GM21529 (cell line): ENCODE measurements at regions not wholly inside any gene's neighbourhood (a gene's known extent, or its start where the extent isn't known, plus 50 kb on each side); places are given as distances from the start of the nearest gene placed in this dataset.
"Not testable (repeated sequence)": the region's sequence is repeated elsewhere in the genome, so short reads cannot be mapped to it uniquely, and the experiment has no call there.

Experiments
- ATAC-seq: cut with Tn5 transposase; IDR thresholded peaks from one replicate; pipeline ENCODE4 v1.9.1; 2021; ENCODE audit not compliant: unreplicated experiment

DNA sequence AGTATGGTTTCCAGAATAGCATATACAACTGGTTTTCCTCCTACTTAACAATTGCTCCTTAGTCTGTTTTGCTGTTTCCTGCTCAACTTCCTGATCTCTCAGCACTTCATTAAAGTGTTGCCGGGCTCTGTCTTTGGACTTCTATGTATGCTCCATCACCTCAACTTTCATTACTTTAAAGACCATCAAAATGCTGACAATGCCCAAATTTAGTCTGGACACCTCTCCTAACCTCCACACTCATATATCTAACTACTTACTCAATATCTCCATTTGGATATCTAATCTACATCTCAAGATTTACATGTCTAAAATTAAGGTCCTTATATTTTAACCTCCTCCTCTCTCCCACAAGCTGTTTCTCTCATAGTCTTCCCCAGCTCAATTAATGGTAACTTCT lies 54.4 kb upstream of the LGR5 start:
- no peak for ATAC-seq

GRCh38 chr12:71376711-71377355 lies 62.8 kb upstream of the LGR5 start:
- ATAC-seq: not testable (repeated sequence)

DNA sequence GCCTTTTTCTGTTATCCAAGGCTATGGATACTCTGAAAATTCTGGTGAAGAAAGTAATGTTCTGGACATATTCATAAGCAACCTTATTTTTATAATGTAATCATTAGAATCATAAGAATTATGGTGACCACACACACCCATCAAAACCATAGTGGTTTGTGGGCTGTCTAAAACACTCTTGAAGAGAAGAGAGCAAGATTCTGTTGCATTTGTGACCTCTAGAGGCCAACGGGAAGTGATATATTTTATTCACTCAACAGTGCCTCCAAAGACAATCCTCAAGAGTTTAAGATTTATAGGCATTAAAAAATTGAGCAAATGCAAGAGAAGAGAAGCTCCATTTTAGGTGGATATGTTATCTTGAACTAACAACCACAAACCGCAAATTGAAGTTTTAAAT lies 68.5 kb upstream of the LGR5 start:
- no peak for ATAC-seq

GRCh38 chr12:71360013-71360412 lies 79.6 kb upstream of the LGR5 start:
- no peak for ATAC-seq

GRCh38 chr12:71356569-71356968 lies 83.0 kb upstream of the LGR5 start:
- no peak for ATAC-seq

- no peak for ATAC-seq
Observed at GRCh38 chr12:71354871-71355270, 84.7 kb upstream of the LGR5 start.

- ATAC-seq: no peak
Observed at GRCh38 chr12:71353607-71354006, 86.0 kb upstream of the LGR5 start.

DNA sequence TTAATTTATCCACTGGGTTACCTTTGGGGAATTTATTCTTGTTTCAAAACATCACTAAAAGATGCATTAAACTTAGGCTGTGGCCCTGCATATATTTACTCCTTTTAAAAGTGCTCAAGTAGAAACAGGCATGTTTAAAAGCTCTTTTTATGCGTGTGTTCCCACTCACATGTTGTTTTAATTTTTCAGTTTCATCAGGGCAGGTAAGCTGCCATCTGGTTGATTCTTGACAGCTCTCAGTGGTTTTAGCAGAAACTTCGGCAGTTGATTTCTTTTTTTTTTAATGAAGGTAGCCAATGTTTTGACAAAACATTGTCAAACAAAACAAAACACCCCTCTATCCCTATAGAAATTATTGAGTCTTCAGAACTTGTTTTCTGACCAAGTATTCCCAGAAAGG lies 89.6 kb upstream of the LGR5 start:
- ATAC-seq: no peak

DNA sequence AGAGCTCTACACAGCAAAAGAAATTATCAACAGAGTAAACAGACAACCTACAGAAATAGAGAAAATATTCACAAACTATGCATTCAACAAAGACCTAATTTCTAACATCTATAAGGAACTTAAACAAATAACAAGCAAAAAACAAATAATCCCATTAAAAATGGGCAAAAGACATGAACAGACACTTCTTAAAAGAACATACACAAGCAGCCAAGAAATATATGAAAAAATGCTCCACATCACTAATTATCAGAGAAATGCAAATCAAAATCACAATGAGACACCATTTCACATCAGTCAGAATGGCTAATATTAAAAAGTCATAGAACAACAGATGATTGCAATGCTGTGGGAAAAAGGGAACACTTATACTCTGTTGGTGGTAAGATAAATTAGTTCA lies 100.7 kb upstream of the LGR5 start:
- no peak for ATAC-seq

DNA sequence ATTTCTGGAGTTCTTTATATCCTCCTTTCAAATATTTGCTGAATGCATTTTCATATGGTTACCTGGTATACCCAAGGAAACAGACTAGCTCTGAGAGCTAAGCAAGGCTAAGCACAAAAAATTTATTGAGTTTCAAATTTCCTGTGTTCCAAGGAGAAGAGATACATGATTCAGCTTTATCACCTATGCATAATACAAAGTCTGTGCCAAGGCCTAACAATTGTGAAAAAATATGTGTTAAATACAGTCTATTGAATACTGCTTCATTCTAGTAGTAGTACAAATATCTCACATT lies 103.7 kb upstream of the LGR5 start:
- no peak for ATAC-seq

- ATAC-seq: no peak
Observed at GRCh38 chr12:71335151-71335962, 104.2 kb upstream of the LGR5 start.

DNA sequence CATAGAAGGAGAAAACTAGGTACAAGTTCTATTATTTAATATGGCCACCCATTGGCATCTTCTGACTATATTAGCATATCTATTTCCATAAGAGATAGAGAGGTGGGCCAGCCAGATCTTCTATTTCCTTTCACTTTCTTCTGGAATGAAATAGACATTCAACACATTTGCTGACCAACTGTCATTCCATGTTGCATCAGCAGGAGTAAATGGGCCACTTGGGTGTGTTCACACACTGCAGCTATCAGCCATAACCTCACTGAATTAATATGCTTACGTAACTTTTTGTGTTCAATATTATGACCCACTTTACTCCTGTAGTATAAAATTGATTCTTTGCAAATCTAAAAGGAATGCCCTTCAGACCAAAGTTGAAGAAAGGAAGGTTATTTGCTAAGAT lies 106.2 kb upstream of the LGR5 start:
- no peak for ATAC-seq

GRCh38 chr12:71329956-71330355 lies 109.6 kb upstream of the LGR5 start:
- ATAC-seq: no peak

GRCh38 chr12:71321531-71321930 lies 118.1 kb upstream of the LGR5 start:
- no peak for ATAC-seq

GRCh38 chr12:71321130-71321529 lies 118.5 kb upstream of the LGR5 start:
- no peak for ATAC-seq

DNA sequence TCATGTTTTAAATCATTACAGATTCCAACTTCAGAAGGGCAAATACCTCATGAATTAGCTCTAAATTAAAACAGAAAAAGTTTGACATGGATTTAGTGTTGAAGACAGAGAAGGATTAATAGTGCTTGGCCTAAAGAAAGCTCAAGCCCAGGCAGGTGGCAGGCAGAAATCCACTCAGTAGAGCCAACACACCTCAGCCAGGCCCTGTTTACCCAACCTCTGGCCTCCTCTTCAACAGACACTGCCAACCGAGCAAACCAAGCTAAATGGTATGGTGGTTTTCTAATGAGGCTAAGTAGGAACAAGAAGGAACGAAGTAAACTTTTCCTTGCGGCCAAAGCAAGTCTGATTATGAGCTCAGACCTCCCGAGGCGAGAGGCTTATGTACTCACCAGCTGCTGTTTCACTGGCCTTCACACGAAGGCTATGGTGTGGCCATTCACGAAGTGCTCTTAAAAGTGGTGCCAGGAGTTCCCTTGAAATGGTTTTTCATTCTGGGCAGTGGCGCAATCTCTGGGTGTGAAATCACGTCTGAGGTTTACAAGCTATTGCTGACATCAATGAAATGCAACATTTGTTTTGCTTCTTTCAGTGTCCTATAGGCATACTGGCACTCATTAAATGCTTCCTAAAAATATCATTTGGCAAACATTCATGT lies 124.1 kb upstream of the LGR5 start:
- no peak for ATAC-seq

DNA sequence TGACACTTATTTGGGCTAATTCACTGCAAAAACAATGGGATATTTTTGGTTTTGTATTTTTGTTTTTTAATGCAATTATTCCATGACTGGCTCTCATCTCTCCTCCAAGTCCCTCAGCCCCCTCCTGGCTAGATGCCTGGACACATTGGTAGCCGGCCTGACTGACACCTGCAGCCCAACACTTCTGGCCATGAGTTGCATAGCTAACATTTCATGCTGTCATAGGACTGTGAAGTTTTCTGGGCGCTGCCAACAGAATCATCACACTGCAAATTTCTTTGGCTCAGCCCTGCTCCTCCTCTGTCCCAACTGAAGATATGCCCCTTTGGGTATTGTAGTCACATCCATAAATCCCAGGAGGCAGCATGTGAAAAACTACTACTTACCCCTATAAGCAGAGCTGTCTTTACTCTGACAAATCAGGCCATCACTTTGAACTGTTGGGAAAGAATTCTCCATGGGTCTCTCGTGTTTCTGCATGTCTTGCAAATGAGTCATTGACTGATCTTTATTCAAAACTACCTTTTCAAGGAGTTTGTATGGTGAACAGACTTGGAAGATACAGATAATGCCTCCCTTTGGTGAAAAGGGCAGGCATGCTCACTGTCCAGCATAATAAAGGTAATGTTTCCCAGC lies 126.7 kb upstream of the LGR5 start:
- ATAC-seq: no peak

- ATAC-seq: not testable (repeated sequence)
Observed at GRCh38 chr12:71311611-71312010, 128.0 kb upstream of the LGR5 start.

- ATAC-seq: no peak
Observed at GRCh38 chr12:71306808-71307207, 132.8 kb upstream of the LGR5 start.

DNA sequence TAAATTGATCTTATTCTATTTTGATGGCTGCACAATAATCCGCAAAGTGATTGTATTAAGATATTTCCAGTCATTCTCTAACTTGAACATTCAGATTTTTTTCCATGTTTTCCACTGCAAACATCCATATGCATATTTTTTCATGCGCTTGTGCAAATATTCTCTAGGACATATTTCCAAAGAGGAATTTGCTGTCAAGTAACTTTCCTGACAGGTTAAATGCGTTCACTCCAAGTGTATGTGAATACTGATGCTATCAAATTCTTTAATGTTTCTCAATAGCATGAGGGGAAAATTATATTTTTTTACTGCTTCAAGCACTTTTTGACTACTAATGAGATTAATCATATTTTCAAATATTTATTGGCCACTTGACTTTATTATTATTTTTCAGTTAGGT lies 135.3 kb upstream of the LGR5 start:
- ATAC-seq: no peak

DNA sequence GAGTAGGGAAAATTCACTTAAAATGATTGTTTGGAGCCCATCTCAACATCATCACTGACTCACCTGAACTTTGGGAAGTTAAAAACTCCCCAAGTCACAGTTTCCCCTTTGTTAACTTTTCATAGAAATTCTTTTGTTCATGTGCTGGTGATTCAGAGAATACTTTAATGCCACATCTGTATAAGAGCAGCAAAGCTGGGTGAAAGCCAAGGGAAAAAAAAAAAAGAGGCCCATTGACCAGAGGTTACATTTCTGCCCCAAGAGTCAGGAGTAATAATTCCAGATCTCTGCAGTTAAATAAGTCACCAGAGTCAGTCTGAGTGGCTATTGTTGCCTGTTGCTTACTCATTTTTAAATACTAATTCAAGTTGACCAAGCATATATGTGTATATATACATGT lies 136.4 kb upstream of the LGR5 start:
- ATAC-seq: no peak
